Parathyroid adenoma (tissue), 2 donors: ENCODE measurements at regions not wholly inside any gene's neighbourhood (a gene's known extent, or its start where the extent isn't known, plus 50 kb on each side); places are given as distances from the start of the nearest gene placed in this dataset.

Experiments
- H2AFZ ChIP-seq: fragments of 300-600 bp; sonication (generic); one replicate; pipeline ENCODE4 v1.7.0; 2017; ENCODE audit warnings: antibody characterized with exemption, mild to moderate bottlenecking
- H3K27ac ChIP-seq: fragments of 300-600 bp; sonication (generic); one replicate; pipeline ENCODE4 v1.7.0; 2017
- H3K27me3 ChIP-seq: fragments of 300-600 bp; sonication (generic); one replicate; pipeline ENCODE4 v1.7.0; 2017; ENCODE audit warnings: low read length; ENCODE audit not compliant: control insufficient read depth, insufficient read depth
- H3K36me3 ChIP-seq: fragments of 300-600 bp; sonication (generic); one replicate; pipeline ENCODE4 v1.7.0; 2017; ENCODE audit warnings: low read length; ENCODE audit not compliant: control insufficient read depth, insufficient read depth
- H3K4me1 ChIP-seq: fragments of 300-600 bp; sonication (generic); one replicate; pipeline ENCODE4 v1.7.0; 2017; ENCODE audit warnings: control low read depth
- H3K4me2 ChIP-seq: fragments of 300-600 bp; sonication (generic); one replicate; pipeline ENCODE4 v1.7.0; 2017; ENCODE audit warnings: low read length
- H3K4me3 ChIP-seq: fragments of 300-600 bp; sonication (generic); one replicate; pipeline ENCODE4 v1.7.0; 2017; ENCODE audit warnings: low read depth, low read length
- H3K79me2 ChIP-seq: fragments of 300-600 bp; sonication (generic); one replicate; pipeline ENCODE4 v1.7.0; 2017; ENCODE audit warnings: control low read depth
- H3K9ac ChIP-seq: fragments of 300-600 bp; sonication (generic); one replicate; pipeline ENCODE4 v1.7.0; 2017; ENCODE audit warnings: mild to moderate bottlenecking
- H3K9me3 ChIP-seq: fragments of 300-600 bp; sonication (generic); one replicate; pipeline ENCODE4 v1.7.0; 2017; ENCODE audit warnings: low read length; ENCODE audit not compliant: control insufficient read depth
- CTCF ChIP-seq: fragments of 300-600 bp; sonication (generic); IDR thresholded peaks from one replicate; pipeline ENCODE4 v1.7.0; 2017; ENCODE audit warnings: antibody characterized with exemption, mild to moderate bottlenecking
- donor health status: primary hyperparathyroidism.

GRCh38 chr5:61670941-61671340, 338.9 kb downstream of the ZSWIM6 start:
- Histone ChIP-seq H3K27ac (no peak overlapping the region), H3K4me1 (no peaks in the 10 kb centered on the region), H3K9ac (no peak overlapping the region), H3K27me3 (no peaks in the 10 kb centered on the region), H3K79me2 (no peaks in the 10 kb centered on the region), H3K36me3 (no peaks in the 10 kb centered on the region), H3K4me3 (no peak overlapping the region), H3K4me2 (no peak overlapping the region), H2AFZ (no peak overlapping the region), H3K9me3 (no peaks in the 10 kb centered on the region)
- TF ChIP-seq CTCF = no peak

GRCh38 chr5:61673007-61673735, 341.1 kb downstream of the ZSWIM6 start:
- Histone ChIP-seq H3K79me2 (no peaks in the 10 kb centered on the region), H3K4me2 (no peak overlapping the region), H3K9me3 (no peaks in the 10 kb centered on the region), H3K36me3 (no peaks in the 10 kb centered on the region), H2AFZ (no peak overlapping the region), H3K27me3 (no peaks in the 10 kb centered on the region), H3K4me3 (no peak overlapping the region), H3K4me1 (no peaks in the 10 kb centered on the region), H3K9ac (no peak overlapping the region), H3K27ac (no peak overlapping the region)
- no peak for TF ChIP-seq CTCF

- no peak for TF ChIP-seq CTCF
- Histone ChIP-seq H3K27me3 (no peaks in the 10 kb centered on the region), H3K4me1 (no peaks in the 10 kb centered on the region), H3K4me3 (no peak overlapping the region), H3K9me3 (no peaks in the 10 kb centered on the region), H3K4me2 (no peak overlapping the region), H2AFZ (no peak overlapping the region), H3K79me2 (no peaks in the 10 kb centered on the region), H3K36me3 (no peaks in the 10 kb centered on the region), H3K27ac (no peak overlapping the region), H3K9ac (no peak overlapping the region)
Measured at GRCh38 chr5:61674378-61674777, 342.3 kb downstream of the ZSWIM6 start.

DNA sequence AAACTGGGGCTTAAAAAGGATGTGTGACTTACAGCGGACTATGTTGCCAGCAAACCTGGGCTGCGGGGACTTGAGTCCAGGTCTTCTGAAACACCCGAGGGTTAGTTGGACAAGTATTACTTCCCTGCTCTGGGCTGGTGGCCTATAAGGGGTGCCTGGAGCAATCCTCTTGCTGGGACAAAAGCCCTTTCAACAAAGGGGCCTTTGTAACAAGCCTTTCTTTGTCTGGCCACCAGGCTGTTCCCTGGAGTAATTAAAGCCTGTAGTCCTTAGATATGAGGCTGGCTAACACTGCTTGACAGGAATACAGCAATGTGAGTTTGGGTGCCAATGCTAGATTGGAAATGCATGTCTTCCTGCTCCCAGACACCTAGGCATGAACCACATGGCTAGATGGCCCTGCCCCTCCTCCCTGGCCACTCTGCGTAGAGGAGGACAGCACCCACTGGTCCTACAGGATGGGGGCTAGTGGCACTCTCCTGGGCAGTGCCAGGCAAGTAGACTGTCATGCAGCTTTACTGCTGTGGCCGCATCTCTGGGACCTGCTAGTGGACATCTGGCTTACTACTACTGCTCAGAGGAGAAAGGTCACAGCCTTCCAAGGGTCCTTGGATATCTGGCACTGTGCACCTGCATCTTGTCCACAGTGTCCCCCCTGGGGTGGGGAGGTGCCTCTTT, 343.1 kb downstream of the ZSWIM6 start:
- no peaks in the 10 kb centered on the region for H3K79me2 ChIP-seq
- H3K4me3 ChIP-seq = no peak overlapping the region
- no peak overlapping the region for H3K27ac ChIP-seq
- no peaks in the 10 kb centered on the region for H3K27me3 ChIP-seq
- no peak overlapping the region for H3K9ac ChIP-seq
- H2AFZ ChIP-seq = no peak overlapping the region
- H3K9me3 ChIP-seq = no peaks in the 10 kb centered on the region
- no peaks in the 10 kb centered on the region for H3K4me1 ChIP-seq
- no peak overlapping the region for H3K4me2 ChIP-seq
- H3K36me3 ChIP-seq = no peaks in the 10 kb centered on the region
- no peak for TF ChIP-seq CTCF
